ENCODE measurements at regions not wholly inside any gene's neighbourhood (a gene's known extent, or its start where the extent isn't known, plus 50 kb on each side); places are given as distances from the start of the nearest gene placed in this dataset.
"Not testable (repeated sequence)": the region's sequence is repeated elsewhere in the genome, so short reads cannot be mapped to it uniquely, and the experiment has no call there.

GRCh38 chr5:144013816-144014215 lies 156.6 kb downstream of the YIPF5 start:
- DNase-seq: no peak

GRCh38 chr5:144015961-144016360 lies 154.5 kb downstream of the YIPF5 start:
- peak; percentile 19 for DNase-seq

GRCh38 chr5:144017119-144017518 lies 153.3 kb downstream of the YIPF5 start:
- DNase-seq: no peak

GRCh38 chr5:144017631-144018030 lies 152.8 kb downstream of the YIPF5 start:
- DNase-seq: no peak

GRCh38 chr5:144024090-144024489 lies 146.4 kb downstream of the YIPF5 start:
- DNase-seq: no peak

- DNase-seq: no peak
These were observed 145.9 kb downstream of the YIPF5 start for GRCh38 chr5:144024545-144024944.

GRCh38 chr5:144026286-144026685 lies 144.2 kb downstream of the YIPF5 start:
- DNase-seq: no peak

- DNase-seq: peak; percentile 46
These were observed 142.4 kb downstream of the YIPF5 start for GRCh38 chr5:144028058-144028457.

- DNase-seq: peak; percentile 71
These were observed 141.8 kb downstream of the YIPF5 start for GRCh38 chr5:144028636-144029035.

- DNase-seq: no peak
These were observed 139.6 kb downstream of the YIPF5 start for GRCh38 chr5:144030904-144031303.

- DNase-seq: peak; percentile 68
These were observed 138.1 kb downstream of the YIPF5 start for GRCh38 chr5:144032375-144032774.

GRCh38 chr5:144033486-144033885 lies 137.0 kb downstream of the YIPF5 start:
- DNase-seq: no peak

GRCh38 chr5:144035046-144035740 lies 135.3 kb downstream of the YIPF5 start:
- no peak for DNase-seq

- no peak for DNase-seq
These were observed 134.0 kb downstream of the YIPF5 start for GRCh38 chr5:144036476-144036875.

- DNase-seq: no peak
These were observed 129.7 kb downstream of the YIPF5 start for GRCh38 chr5:144040615-144041305.

- no peak for DNase-seq
These were observed 128.3 kb downstream of the YIPF5 start for GRCh38 chr5:144042156-144042555.

GRCh38 chr5:144048259-144048856 lies 122.1 kb downstream of the YIPF5 start:
- DNase-seq: no peak

GRCh38 chr5:144055391-144055790 lies 115.1 kb downstream of the YIPF5 start:
- DNase-seq: not testable (repeated sequence)

GRCh38 chr5:144060091-144060490 lies 110.4 kb downstream of the YIPF5 start:
- DNase-seq: not testable (repeated sequence)

- DNase-seq: no peak
These were observed 109.9 kb downstream of the YIPF5 start for GRCh38 chr5:144060598-144060997.

GRCh38 chr5:144065786-144066185 lies 104.7 kb downstream of the YIPF5 start:
- DNase-seq: no peak

GRCh38 chr5:144072518-144072927 lies 97.9 kb downstream of the YIPF5 start:
- DNase-seq: no peak

- no peak for DNase-seq
These were observed 93.9 kb downstream of the YIPF5 start for GRCh38 chr5:144076521-144077083.

GRCh38 chr5:144083185-144083584 lies 87.3 kb downstream of the YIPF5 start:
- no peak for DNase-seq

Data from NCI-H1105 treated with DMSO at 0.1 percent for 48 hours (cell line).